ENCODE measurements at regions not wholly inside any gene's neighbourhood (a gene's known extent, or its start where the extent isn't known, plus 50 kb on each side); places are given as distances from the start of the nearest gene placed in this dataset.

- no peak for DNase-seq (ENCODE audit: low read depth in 2 of 3, low spot score in 2 of 3)
These were observed 91.7 kb upstream of the ANO1 start for GRCh38 chr11:69986440-69986787.

GRCh38 chr11:69986830-69987229 is 91.3 kb upstream of the ANO1 start:
- no peak for DNase-seq (ENCODE audit: low read depth in 2 of 3, low spot score in 2 of 3)

GRCh38 chr11:69992026-69992425 is 86.1 kb upstream of the ANO1 start:
- no peak for DNase-seq (ENCODE audit: low read depth in 2 of 3, low spot score in 2 of 3)

- DNase-seq (ENCODE audit: low read depth in 2 of 3, low spot score in 2 of 3): no peak
These were observed 85.0 kb upstream of the ANO1 start for GRCh38 chr11:69992943-69993694.

- no peak for DNase-seq (ENCODE audit: low read depth in 2 of 3, low spot score in 2 of 3)
These were observed 83.3 kb upstream of the ANO1 start for GRCh38 chr11:69994810-69995209.

- no peak for DNase-seq (ENCODE audit: low read depth in 2 of 3, low spot score in 2 of 3)
These were observed 82.4 kb upstream of the ANO1 start for GRCh38 chr11:69995697-69996096.

- no peak for DNase-seq (ENCODE audit: low read depth in 2 of 3, low spot score in 2 of 3)
These were observed 81.7 kb upstream of the ANO1 start for GRCh38 chr11:69996451-69996850.

- no peak for DNase-seq (ENCODE audit: low read depth in 2 of 3, low spot score in 2 of 3)
These were observed 80.8 kb upstream of the ANO1 start for GRCh38 chr11:69997352-69997751.

GRCh38 chr11:69999721-70000120 is 78.4 kb upstream of the ANO1 start:
- no peak for DNase-seq (ENCODE audit: low read depth in 2 of 3, low spot score in 2 of 3)

GRCh38 chr11:70000228-70000627 is 77.9 kb upstream of the ANO1 start:
- no peak for DNase-seq (ENCODE audit: low read depth in 2 of 3, low spot score in 2 of 3)

- no peak for DNase-seq (ENCODE audit: low read depth in 2 of 3, low spot score in 2 of 3)
These were observed 76.9 kb upstream of the ANO1 start for GRCh38 chr11:70001246-70001645.

- no peak for DNase-seq (ENCODE audit: low read depth in 2 of 3, low spot score in 2 of 3)
These were observed 75.7 kb upstream of the ANO1 start for GRCh38 chr11:70002433-70002832.

GRCh38 chr11:70005107-70005818 is 72.9 kb upstream of the ANO1 start:
- DNase-seq (ENCODE audit: low read depth in 2 of 3, low spot score in 2 of 3): no peak

- no peak for DNase-seq (ENCODE audit: low read depth in 2 of 3, low spot score in 2 of 3)
These were observed 70.3 kb upstream of the ANO1 start for GRCh38 chr11:70007796-70008195.

- no peak for DNase-seq (ENCODE audit: low read depth in 2 of 3, low spot score in 2 of 3)
These were observed 67.3 kb upstream of the ANO1 start for GRCh38 chr11:70010774-70011173.

- DNase-seq (ENCODE audit: low read depth in 2 of 3, low spot score in 2 of 3): no peak
These were observed 65.9 kb upstream of the ANO1 start for GRCh38 chr11:70012134-70012733.

- no peak for DNase-seq (ENCODE audit: low read depth in 2 of 3, low spot score in 2 of 3)
These were observed 63.8 kb upstream of the ANO1 start for GRCh38 chr11:70014291-70014690.

- DNase-seq (ENCODE audit: low read depth in 2 of 3, low spot score in 2 of 3): no peak
These were observed 61.3 kb upstream of the ANO1 start for GRCh38 chr11:70016666-70017367.

GRCh38 chr11:70018816-70019215 is 59.3 kb upstream of the ANO1 start:
- DNase-seq (ENCODE audit: low read depth in 2 of 3, low spot score in 2 of 3): no peak

GRCh38 chr11:70019576-70020011 is 58.5 kb upstream of the ANO1 start:
- no peak for DNase-seq (ENCODE audit: low read depth in 2 of 3, low spot score in 2 of 3)

GRCh38 chr11:70020336-70021214 is 57.5 kb upstream of the ANO1 start:
- DNase-seq (ENCODE audit: low read depth in 2 of 3, low spot score in 2 of 3): no peak

Measured in activated CD8-positive, alpha-beta memory T cell treated with anti-CD3 and anti-CD28 coated beads for 48 hours (primary cell).